GM18873 (cell line): ENCODE measurements at regions not wholly inside any gene's neighbourhood (a gene's known extent, or its start where the extent isn't known, plus 50 kb on each side); places are given as distances from the start of the nearest gene placed in this dataset.

ENCODE experiments used
- ATAC-seq: cut with Tn5 transposase; IDR thresholded peaks from one replicate; pipeline ENCODE4 v1.9.1; 2021; ENCODE audit warnings: mild to moderate bottlenecking, moderate library complexity, moderate number of reproducible peaks; ENCODE audit not compliant: unreplicated experiment, low FRiP score

- ATAC-seq, result no peak
These were observed 264.2 kb downstream of the ZSWIM6 start for GRCh38 chr5:61596265-61596664.

GRCh38 chr5:61597684-61598083 lies 265.6 kb downstream of the ZSWIM6 start:
- ATAC-seq, result no peak

- ATAC-seq, result no peak
These were observed 266.1 kb downstream of the ZSWIM6 start for GRCh38 chr5:61598126-61598525.

DNA sequence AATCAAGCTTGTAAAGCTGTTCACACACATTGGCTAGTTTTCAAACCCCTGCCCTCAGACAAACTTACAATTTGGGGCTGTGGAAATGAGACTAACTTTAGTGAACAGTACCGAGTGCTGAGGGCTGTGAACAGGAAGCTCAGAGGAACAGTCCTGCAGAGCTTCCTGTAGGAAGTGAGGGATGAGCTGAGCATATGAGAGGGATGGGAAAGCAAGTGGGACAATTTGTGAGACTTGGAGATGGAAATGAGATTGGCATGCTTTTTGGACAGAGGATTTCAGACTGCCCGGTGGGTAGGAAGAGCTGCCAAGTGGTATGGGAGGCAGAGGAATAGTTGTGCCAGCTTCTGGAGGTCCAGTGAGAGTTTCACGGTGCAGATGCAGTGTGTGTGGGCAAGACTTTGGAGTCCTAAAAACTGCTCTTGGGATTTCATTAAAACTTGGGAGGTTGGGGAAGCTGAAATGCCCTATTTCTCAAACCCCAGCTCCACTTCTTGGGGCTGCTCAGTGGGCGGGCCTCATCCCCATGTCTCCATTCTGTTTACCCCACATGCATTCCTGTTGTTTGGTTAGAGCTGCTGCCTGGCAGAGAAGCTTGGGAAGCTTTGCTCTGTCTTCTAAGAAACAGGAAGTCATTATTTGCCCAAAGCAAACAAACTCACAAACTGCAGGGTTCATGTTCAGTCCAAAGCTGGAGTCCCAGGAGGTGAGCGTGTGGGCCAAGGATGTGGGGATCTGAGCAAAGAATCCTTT lies 267.5 kb downstream of the ZSWIM6 start:
- ATAC-seq, result no peak

- ATAC-seq, result no peak
These were observed 268.0 kb downstream of the ZSWIM6 start for GRCh38 chr5:61600123-61600444.

GRCh38 chr5:61600945-61601511 lies 269.0 kb downstream of the ZSWIM6 start:
- ATAC-seq, result no peak

DNA sequence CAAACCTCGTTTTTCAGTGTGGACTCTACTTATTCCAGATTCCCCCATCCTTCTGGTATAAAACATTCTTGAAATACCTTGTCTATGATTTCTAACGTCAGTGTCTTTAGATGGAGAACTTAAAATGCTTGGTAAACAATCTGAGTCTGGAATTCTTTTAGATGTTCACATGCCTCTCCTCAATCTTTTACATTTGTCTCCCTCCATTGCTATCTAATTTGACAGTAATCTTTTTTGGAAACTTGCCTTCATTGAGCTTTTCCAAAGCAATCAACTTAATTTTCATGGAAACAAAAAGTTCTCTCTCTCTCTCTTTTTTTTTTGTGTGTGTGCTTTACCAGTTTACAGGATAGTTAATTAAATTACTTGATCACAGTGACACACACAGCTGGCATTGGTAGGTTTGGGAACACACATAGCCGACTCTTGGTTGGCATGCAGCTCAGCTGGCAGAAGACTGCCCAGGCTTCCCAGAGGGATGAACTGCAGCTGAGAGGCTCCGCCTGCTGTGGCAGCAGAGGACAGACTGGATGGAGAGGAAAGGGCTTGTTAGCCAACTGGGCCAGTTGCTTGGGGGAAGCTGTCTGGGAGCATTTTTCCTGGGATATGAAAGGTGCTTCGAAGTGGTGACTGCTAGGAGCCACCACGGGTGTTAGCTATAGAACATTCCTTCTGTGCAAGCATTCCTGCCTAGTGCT lies 271.3 kb downstream of the ZSWIM6 start:
- ATAC-seq, result no peak

- no peak for ATAC-seq
These were observed 272.3 kb downstream of the ZSWIM6 start for GRCh38 chr5:61604076-61605025.

- no peak for ATAC-seq
These were observed 278.0 kb downstream of the ZSWIM6 start for GRCh38 chr5:61609840-61610677.

- no peak for ATAC-seq
These were observed 278.6 kb downstream of the ZSWIM6 start for GRCh38 chr5:61610678-61611024.

- no peak for ATAC-seq
These were observed 280.4 kb downstream of the ZSWIM6 start for GRCh38 chr5:61612431-61612830.

DNA sequence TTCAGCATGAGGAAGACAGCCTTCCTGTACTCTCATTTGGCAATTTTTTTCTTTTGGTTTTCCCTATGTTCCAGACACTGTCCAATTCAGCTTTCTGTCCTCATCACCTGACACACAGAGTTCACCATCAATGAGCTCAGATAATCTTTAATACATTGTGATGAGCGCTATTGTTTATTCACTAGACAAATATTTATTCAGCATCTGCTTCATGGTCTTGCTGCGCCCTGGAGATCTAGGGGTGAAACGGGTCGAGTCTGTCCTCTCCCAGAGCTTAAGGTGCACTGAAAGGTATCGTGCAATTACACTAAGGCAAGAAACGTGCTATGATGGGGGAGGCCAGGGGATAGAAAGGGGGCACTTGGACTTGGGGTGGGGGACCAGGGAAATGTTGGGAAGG lies 281.6 kb downstream of the ZSWIM6 start:
- ATAC-seq, result no peak

GRCh38 chr5:61614606-61615005 lies 282.5 kb downstream of the ZSWIM6 start:
- ATAC-seq, result no peak

DNA sequence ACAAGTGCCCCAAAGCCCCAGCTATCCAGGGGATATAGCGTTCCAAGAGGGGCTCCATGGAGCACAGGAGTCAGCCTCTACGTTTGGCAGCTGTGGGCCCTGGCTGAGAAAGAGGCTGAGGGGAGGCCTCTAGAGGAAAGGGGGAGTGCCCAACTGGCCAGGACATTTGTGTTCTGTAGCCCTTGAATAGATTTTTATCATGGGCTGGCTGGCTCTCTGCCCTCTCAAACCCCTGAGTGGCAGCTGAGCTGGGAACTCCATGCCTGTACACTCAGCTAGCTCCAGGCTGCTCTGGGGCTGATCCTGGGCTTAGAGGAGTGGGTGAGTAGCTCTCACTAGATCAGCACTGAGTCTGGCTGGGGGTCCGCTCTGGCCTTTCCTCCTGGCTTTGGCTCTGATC lies 285.0 kb downstream of the ZSWIM6 start:
- ATAC-seq, result no peak

DNA sequence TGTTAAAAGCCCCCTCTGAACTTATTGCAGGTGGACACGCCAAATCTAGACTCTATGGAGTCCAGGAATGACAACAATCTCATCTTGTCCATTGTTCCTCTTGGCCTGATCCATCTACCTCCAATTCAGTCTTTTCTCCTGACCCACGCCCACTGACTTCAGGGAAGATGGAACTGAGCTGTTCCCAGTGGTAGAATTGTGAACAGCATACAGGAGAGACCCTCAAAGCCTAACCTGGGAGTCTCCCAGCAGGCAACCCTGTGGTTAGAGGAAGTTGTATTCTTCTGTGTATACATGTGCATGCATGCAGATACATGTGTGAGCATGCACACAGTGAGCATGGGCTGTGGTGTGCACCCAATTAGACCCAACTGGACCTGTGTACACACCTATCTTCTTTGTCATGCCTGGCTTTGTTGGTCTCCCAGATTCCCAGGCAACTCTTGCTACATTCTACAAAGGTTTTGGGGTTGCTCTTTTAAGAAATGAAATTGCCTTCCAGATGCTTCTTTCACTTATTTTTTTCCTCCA lies 286.0 kb downstream of the ZSWIM6 start:
- ATAC-seq, result no peak

- ATAC-seq, result no peak
These were observed 286.5 kb downstream of the ZSWIM6 start for GRCh38 chr5:61618577-61618976.

DNA sequence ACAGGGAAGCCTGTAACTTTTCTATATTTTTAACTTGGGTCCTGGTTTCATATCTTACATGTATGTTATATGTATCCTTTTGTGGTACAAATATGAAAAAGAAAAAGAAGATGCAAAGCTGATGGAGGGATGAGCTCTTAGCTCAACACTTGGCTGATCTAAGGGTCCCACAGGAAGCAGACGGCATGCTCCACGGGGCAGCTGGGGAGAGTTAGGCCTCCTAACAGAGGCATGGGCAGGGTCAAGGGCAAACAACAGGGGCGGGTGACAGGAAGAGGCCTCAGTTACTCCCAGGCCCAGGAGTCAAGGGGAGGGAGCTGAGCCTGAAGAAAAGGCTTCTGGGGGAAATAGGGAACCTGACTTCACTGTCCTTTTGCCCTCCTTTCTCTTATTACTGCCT lies 287.2 kb downstream of the ZSWIM6 start:
- ATAC-seq, result no peak

DNA sequence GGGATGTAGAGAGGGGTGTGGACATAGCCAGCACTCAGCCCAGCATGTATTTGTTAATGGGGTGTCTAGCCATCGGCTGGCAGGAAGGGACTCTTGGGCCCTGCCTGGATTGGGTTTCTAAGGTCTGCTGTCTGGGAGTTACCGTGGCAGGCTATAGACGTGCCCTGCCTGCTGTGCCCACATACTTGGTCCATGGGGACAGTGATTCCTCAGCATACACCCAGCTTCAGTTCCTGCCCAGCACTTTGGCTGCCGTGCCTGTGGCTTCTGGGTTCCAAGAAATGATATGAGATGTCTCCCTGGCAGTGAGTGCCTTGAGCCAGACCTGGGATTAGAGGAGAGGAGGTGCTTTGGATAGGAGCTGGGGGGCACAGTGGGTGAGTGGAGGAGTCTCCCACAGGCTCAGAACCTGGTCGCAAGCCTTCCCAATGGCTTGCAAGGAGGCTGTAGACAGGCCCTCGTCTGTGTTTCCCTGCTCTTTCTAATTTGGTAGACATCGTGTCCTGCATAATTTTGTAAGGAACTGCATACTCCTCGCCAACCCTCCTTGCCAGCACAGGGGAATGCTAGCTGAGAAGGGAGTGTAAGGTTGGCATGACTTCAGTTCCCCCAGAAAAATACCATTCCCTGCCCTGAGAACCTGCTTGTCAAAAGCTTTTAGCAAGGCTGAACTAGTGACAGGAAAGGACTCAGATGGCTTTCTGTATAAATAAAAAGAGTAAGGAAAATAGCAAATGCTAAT lies 287.9 kb downstream of the ZSWIM6 start:
- ATAC-seq, result no peak

DNA sequence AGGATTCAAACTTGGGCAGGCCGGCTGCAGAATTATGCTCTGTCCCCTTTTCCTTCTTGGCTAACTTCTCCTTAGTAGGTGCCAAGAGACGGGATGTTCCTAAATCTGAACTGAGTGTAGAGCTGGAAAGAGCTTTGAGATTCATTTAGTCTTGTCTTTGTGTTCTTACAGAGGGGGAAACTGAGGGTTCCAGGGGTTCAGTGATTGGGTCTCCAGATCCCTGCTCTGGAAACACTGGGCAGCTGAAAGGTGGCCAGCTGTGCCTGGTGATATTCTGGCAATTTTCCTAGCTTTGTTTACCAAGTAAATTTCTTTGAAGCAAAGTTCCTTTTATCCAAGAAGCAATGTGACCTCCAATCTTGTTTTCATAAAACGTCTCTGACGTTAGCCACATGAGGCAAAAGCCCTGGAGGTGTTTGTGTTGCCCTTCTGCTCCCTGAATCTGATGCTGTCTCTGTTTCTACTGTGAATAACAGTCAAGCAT lies 288.7 kb downstream of the ZSWIM6 start:
- no peak for ATAC-seq
